Body of pancreas (tissue), 4 donors: ENCODE measurements at regions not wholly inside any gene's neighbourhood (a gene's known extent, or its start where the extent isn't known, plus 50 kb on each side); places are given as distances from the start of the nearest gene placed in this dataset.
"Not testable (repeated sequence)": the region's sequence is repeated elsewhere in the genome, so short reads cannot be mapped to it uniquely, and the experiment has no call there.

Experiments
- CTCF ChIP-seq, 7 experiments: fragments of 450-650 bp in 4 of 7; fragments of 200-600 bp in 3 of 7; sonication (generic) in 3 of 7; IDR thresholded peaks; one replicate each; pipeline ENCODE4 v1.5.1; 2016 to 2019; ENCODE audit warnings: antibody characterized with exemption in 7 of 7
- POLR2A ChIP-seq, 3 donors: fragments of 450-650 bp; IDR thresholded peaks; one replicate each; pipeline ENCODE4 v1.6.1; 2016; ENCODE audit warnings: antibody characterized with exemption in 3 of 3, mild to moderate bottlenecking in 2 of 3

GRCh38 chr5:124966741-124967140 lies 220.3 kb upstream of the ZNF608 start:
- TF ChIP-seq CTCF, POLR2A (IDR thresholded peaks at IDR 0.05): not testable (repeated sequence)
